HG03565 (cell line): ENCODE measurements at regions not wholly inside any gene's neighbourhood (a gene's known extent, or its start where the extent isn't known, plus 50 kb on each side); places are given as distances from the start of the nearest gene placed in this dataset.

Experiments used
- ATAC-seq: cut with Tn5 transposase; IDR thresholded peaks from one replicate; pipeline ENCODE4 v1.9.1; 2021; ENCODE audit warnings: mild to moderate bottlenecking, moderate library complexity; ENCODE audit not compliant: unreplicated experiment

DNA sequence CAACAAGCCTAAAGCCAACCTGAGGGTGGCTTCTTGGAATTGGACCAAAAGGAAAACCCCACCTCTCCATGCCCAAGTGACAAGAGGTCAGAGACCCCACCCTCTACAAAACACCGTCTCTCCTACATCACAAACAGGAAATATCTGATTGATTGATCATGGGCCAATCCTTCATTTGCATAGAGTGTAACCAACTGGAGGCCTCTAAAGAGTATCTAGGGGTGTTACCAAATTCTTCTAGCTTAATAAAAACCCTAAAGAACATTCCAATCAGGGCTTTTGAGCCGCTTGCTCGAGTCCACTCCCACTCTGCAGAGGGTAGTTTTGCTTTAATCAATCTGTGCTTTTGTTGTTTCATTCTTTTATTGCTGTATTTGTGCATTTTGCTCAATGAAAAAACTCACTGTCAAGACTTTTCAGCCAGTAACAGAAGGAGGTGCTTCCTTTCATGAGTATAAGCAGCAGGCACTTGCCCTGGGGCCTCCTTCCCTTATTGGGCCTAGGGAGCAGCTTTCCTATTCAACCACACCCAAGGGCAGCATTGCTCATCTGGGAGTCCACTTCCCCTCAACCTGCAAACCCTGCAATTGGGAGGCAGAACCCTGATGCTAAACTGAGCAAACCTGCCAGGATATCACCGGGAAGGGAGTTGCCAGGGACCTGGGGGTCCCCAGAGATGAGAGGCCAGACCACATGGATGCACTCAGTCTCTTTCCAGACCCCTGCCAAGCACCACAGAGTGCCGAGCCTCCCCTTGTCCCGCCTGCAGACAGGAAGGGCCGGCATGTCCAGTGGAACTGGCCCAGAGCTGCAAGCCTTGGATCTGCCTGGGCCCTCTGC lies 154.3 kb upstream of the VSTM2B start:
- ATAC-seq = no peak

DNA sequence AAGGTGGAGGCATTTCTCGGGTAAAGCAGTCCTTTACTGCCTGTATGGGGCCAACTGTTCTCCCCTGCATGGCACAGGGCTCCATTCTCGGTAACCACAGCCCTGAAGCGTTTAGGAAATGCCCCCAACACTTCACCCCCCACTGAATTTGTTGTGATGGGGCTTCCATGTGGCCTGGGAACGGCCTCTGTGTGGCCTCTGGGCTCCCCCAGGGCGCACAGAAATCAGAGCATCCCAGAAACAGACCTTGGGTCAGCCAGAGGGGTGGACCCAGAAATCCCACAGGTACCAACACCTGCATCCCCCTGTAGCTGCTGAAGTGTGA lies 153.7 kb upstream of the VSTM2B start:
- ATAC-seq = no peak

DNA sequence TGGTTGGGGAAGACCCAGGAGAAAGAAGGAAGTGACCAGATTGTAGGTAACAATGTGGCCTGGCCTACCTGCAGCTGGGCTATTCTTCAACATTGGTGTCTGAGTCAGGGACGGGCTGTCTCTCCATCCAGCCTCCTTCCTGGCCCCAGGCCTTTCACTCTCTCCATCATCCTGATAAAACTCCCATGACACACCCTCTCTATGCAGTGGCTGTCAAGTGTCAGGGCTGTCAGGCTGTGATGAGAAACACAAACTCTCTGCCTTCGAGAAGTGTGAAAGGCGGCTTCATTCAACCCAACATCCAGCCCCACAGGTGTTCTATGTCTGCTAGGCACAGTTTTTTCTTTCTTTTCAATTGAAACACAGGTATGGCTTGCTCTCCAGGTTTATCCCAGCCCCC lies 153.3 kb upstream of the VSTM2B start:
- no peak for ATAC-seq

DNA sequence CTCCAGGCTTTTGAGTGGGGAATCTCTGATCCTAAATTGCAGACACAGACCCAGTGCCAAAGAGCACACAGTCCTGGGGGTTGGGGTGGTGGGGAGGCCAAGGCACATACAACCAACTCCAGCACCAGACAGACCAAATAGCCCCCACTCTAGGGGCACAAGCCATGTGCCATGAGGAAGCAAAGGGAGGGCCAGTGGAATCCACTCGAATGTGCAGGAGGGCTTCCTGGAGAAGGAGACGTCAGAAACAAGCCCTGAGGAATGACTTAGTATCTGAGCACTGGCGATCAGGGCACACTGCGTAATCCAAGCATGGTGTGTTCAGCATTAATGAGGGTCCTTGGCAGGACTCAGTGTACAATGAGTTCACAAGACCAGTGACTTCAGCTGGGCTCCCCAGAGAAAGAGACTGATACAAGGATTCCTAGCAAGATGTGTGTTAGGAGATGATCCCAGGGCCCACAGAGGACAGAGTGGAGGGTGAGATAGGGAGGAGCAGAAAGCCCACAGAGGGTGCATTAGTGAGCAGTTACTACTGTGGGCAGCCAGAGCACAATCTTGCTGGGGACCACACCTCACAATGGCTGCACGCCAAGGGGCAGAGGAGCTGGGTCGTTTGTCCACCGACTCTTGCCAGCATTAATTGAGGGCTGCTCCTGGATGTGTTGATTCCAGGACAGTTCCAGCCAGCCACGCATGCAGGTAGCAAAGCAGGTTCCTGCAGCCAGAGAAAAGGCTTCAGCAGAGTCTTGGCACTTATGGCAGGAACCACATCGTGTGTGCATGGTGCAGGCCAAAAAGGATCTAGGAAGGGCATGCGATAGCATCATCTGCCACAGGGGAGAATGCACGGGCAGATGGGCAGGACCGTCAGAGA lies 152.6 kb upstream of the VSTM2B start:
- no peak for ATAC-seq

DNA sequence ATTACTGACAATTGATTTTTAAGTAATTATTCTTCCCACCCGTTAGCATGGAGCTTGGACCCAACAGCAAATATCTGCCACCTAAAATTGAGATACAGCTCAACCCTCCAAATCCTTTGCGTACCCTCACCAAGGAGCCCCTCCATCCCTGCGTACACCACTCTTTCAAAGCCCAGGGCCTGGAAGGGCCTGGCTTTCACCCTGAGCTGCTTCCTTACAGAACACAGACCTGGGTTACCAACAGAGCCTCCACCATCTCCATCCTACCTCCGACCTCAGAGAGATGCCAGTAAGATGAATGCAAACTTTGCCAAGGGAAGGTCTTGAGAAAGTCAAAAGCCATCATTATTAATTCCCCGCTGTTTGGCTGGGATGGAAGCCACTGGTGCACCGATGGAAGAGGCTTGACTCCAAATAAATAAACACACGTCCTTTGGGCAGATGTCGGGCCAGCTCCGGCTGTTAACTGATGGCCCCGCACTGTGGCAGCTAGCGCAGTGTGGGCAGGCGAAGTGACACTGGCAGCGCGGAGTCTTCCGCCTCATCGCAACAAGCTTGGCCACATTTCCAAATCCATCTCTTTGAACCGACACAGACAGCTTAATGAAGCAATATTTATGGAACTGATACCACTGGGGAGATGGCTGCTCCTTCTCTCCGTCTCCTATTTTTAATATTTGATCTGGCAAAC lies 150.2 kb upstream of the VSTM2B start:
- no peak for ATAC-seq

DNA sequence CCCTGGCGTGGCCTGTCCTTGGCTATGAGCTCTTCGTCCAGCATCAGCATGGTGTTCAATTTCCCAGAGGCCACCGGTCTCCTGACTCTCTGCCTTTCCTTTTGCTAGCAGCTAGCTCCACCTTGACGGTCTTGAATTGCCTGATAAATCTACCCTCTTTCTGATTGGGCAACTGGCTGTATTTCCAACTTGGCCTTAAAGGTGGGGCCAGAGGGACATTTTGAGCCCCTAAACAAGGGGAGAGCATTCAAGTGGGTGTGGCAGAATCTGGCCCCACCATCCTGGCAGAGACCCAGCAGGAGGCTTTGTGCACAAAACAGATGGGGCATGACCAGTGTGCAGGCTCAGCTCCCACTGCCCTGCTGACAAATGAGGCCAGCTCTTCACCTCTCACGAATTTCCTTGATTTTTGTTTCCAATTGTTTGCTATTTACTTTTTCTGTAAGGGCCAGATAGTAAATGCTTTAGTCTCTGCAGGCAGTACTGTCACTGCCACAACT lies 148.9 kb upstream of the VSTM2B start:
- ATAC-seq = no peak

DNA sequence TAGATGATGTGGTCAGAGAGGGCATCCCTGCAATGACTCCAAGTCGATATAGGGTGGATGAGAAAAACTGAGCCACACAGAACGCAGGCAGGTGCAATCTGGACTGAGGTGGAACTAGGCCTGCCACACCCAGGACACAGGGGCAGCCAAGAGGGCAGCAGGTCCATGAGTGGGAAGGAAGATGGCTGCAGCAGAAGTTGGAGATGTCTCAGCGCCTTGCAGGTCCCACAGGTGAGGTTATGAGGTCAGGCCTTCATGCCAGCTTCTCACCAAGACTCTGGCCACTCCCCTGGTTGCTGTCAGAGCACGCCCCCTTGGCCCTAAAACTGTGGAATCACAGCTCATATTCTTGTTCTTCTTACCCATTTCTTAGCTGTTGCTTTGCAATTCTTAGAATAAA lies 147.7 kb upstream of the VSTM2B start:
- no peak for ATAC-seq

DNA sequence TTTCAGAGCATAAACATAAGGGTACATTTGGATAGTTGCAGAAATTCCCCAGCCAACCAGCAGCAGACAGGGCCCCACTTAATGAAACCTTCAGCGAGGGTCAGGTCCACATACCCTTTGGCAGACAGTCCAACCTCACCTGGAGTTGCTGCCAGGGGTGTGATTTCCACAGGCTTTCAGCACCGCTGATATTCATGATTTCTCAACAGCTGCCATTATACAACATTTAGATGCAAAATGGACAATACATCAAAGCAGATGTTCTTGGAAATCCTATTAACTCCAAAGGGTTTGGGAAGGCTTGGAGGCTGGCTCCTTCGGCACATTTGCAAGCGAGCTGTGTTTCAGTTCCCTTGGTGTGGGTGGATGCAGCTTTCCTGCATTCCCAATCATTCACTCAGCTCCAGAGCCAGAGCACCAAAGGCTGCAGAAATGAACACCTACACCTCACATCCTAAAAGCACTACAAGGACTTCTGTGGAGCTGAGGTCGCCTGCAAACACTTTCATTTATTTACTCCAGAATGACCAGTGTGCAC lies 147.2 kb upstream of the VSTM2B start:
- no peak for ATAC-seq

DNA sequence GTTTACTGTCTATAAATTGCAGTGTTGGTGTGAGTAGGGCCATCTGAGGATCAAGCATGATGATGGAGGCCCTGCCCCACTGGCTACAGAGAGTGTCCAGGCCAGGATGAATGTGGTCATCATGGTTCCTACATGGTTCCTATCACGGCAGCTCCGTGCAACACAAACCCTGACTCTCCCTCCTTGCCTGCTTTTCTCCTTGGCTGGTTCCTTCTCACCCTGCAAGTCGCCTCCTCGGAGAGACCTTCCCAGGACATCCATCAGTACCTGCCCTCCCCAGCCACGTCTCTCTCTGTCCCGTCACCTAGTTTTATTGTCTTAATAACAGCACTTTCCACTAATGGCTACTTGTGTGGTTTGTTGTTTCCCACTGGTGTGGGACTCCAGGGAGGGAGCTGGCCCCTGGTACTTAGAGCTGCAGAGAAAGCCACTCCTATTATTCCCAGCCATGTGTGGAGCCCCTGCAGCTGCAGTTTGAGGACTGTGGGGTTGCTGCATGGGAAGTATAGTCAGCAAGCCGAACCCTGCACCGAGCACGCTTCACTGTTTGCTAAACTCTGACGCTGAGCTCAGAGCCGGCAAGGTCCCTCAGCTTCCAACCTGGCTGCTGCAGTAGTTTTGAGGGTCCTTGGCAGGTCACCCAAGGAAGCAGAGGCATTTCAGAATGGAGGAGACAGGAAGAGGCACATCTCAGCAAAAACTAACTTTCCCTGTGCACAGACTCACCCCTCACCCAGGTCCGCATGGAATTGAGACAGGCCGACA lies 146.4 kb upstream of the VSTM2B start:
- ATAC-seq = no peak

DNA sequence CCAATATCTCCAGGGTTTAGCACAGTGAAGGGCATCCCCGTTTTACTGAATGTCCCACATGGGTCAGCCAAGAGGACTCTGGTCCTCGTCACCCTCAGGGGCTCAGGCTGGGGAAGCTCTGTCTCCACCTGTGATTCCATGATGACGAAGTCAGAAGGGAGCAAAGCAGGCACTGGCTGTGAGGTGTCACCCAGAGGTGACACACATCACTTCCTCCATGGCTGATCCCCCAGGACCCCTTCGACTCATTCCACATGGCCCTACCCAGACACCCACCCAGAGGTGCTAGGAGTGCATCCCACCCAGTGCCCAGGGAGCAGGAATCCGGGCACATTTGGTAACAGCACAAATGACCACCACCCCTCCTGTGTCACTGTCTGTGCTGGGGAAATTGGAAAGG lies 145.2 kb upstream of the VSTM2B start:
- ATAC-seq = no peak

DNA sequence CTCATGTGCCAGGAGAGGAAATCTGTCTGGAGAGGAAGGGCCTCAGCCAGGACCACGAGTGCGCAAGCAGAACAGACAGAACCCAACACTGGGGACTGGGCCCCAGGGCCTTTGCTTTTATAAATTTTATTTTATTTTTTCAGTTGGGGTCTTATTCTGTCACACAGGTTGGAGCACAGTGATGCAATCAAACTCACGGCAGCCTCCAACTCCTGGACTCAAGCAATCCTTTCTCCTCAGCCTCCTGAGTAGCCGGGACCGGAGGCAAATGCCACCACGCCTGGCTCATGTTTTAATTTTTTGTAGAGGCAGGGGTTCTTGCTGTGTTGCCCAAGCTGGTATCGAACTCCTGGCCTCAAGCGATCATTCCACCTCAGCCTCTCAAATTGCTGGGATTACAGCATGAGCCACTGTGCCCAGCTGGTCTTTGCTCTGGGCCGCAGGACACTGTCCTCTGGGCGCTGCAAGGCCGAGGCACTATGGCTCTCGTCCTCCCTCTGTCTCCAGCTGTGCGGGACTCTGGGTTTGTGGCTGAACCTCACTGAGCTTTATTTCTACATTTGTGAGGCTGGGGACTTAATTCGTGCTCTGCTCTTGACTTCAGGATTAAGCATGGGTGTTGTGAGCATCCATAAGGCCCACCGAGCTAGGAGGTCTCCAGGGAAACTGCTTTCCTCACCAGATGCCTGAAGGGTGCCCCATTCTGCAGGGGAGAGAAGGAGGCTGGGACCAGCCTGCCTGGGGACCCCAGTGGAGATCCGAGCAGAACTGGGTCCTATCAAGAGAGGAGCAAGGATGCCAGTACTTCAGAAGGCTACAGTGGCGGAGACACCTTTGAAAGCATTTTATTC lies 144.2 kb upstream of the VSTM2B start:
- ATAC-seq = no peak

DNA sequence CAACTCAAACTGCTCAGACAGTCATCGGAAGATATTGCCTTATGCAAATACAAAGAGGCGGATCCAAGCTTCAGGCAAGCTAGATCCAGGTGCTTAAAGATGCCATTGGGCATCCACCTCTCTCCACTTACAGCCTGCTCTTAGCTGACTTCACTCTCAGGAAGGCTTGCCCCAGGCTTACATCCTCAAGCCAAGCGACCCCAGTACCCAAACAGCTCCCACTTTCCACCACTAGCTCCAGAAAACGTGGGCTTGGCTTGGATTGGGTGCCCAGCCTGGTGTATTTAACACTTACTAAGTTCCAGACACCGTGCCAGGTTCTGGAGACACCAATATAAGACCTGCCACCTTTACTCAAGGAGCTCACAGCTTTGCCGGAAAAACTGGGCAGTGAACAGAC lies 142.1 kb upstream of the VSTM2B start:
- ATAC-seq = no peak

DNA sequence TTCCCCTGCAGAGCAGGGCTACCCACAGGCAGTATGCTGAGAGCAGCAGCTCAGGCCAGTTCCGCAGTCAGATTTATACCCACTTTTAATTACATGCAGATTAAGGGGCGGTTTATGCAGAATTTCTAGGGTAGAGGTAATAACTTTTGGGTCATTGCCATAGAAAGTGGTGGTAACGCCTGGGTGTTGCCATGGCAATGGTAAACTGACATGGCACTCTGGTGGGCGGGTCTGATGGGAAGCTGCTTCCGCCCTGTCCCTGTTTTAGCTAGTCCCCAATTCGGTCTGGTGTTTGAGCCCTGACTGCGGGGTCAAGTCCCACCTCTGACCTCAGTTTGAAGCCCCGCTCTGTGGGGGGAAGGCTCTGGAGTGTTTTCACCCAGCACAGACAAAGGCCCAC lies 141.1 kb upstream of the VSTM2B start:
- ATAC-seq = no peak

DNA sequence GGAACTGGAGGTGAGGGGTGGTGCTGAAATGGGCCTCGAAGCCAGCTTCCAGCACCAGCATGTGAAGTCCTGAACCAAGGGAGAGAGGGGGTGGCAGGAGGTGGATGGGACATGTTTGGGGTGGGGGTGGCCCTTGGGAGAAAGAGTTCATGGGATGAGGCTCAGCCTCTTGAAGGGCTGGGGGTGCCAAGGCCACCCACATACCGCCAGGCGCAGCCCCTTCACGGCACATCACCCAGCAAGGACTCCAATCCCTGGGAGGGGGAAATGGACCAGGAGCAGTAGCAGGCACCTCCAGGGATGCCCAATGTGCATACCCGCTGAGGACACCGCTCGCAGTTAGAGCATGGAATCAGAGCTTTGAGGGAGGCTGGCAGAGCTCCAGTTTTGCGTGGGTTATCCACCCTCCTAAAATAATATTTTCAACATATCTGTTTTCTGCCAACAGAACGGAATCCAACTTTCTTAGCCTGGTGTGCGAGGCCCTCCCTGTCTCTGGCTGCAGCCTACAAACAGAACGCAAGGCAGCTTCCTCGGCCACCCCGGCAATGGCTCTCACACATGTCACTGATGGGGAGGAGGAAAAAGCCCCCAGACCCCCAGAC lies 140.5 kb upstream of the VSTM2B start:
- ATAC-seq = no peak

DNA sequence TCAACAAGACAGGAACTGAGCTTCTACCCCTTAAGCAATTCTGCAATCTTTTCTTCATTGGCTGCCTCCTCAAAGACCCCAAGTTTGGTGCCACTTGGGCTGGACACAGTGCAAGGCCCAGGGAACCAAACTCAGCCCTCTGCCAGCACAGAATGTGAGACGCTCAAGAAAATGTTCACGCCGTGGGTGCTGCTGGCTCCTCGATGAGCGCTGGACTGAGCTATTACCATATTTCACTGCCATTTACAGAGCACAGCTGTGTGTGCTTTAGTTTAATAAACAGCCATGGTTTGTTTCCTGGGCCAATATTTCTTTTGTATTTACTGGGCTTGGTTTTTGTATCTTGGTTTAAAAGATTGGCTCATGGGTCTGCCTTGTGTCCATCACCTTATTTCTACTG lies 138.8 kb upstream of the VSTM2B start:
- ATAC-seq = no peak

DNA sequence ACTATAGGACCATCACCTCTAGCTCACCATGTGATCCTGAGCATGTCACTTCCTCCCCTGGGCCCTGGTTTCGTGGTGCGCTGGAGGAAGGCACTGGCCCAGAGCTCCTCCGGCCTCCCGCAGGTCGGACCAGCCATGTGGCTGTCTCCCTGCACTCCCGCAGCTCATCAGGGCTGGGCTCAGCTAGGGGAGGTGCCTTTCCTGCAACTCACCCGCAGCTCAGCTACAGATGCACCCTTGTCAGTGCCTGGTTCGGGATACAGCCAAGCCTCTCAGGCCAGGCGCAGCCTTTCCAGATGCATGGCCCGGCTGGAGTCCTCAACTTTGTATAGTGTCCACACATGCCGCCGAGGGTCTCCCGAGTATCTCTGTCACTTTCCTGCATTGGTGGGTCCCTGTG lies 138.2 kb upstream of the VSTM2B start:
- no peak for ATAC-seq

DNA sequence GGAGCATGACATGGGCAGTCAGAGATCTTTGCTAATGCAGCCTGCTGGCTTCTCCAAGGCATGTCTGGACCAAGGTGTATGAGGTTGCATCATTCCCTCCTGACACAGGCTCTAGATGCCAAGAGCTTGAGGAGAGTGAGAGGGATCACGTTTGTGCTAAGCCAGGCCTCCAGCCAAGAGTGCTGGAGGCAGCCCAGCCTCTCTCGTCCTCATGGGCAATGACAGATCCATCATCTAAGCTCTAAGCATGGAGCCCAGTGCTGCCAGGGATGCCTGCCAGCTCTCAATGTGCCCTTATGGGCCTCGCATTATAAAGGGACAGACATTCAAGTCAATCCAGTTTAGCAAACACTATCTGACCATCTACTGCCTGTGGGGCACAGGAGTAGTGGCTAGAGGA lies 136.3 kb upstream of the VSTM2B start:
- no peak for ATAC-seq

DNA sequence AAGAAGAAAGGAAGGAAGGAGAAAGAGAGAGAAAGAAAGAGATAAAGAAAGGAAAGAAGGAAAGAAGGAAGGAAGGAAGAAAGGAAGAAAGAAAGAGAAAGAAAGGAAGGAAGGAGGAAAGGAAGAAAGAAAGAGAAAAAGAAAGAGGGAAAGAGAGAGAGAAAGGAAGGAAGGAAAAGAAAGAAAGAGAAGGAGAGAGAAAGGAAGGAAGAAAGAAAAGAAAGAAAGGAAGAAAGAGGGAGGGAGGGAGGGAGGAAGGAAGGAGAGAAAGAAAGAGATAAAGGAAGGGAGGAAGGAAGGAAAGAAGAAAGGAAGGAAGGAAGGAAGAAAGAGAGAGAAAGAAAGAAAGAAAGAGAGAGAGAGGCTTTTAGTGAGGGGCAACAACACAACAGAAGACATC lies 135.1 kb upstream of the VSTM2B start:
- no peak for ATAC-seq

DNA sequence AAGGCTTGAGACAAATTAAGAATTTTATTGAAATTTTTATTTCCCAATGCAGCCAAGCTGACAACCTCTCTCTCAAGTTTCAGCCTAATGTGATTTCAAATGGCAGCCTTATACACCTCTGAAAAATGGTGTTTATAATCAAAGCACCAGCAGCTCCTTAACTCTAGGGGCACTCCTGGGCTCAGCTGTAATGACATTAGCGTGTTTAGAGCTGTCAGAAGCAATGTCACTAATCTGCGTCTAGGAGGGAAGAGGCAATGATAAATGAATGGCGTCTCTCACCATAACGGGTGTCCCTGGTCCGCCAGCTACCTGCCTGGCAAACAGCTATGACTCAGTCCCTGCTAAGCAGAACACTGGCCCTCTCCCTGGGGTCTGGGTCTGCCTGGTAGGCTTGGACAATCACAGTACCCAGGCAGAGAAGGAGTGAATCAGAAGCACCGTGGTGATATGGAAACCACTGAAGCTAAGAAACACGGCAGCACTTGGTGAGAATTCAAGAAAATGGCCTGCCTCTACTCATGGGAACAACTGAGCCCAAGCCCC lies 131.8 kb upstream of the VSTM2B start:
- ATAC-seq = no peak
